Neural cell (in vitro differentiated cells): ENCODE measurements at regions not wholly inside any gene's neighbourhood (a gene's known extent, or its start where the extent isn't known, plus 50 kb on each side); places are given as distances from the start of the nearest gene placed in this dataset.

Source experiments
- CTCF ChIP-seq: fragments of 450-650 bp; IDR thresholded peaks from 2 replicates; pipeline ENCODE4 v1.5.1; 2014; ENCODE audit warnings: antibody characterized with exemption, mild to moderate bottlenecking, moderate library complexity; ENCODE audit not compliant: poor library complexity, severe bottlenecking
- EP300 ChIP-seq: fragments of 450-650 bp; conservative IDR thresholded peaks from 2 replicates; pipeline ENCODE4 v1.6.1; 2014; ENCODE audit warnings: antibody characterized with exemption, mild to moderate bottlenecking, moderate library complexity; ENCODE audit not compliant: poor library complexity, severe bottlenecking
- EZH2 ChIP-seq: fragments of 200-600, 300-800 bp; shearing (Covaris generic), sonication (generic); IDR thresholded peaks from 2 replicates; pipeline ENCODE4 v1.6.1; 2014; ENCODE audit warnings: antibody characterized with exemption, low read length, borderline replicate concordance, mild to moderate bottlenecking; ENCODE audit not compliant: insufficient read depth, poor library complexity, severe bottlenecking
- POLR2AphosphoS5 ChIP-seq: IDR thresholded peaks from 2 replicates; pipeline ENCODE4 v1.6.1; 2012

DNA sequence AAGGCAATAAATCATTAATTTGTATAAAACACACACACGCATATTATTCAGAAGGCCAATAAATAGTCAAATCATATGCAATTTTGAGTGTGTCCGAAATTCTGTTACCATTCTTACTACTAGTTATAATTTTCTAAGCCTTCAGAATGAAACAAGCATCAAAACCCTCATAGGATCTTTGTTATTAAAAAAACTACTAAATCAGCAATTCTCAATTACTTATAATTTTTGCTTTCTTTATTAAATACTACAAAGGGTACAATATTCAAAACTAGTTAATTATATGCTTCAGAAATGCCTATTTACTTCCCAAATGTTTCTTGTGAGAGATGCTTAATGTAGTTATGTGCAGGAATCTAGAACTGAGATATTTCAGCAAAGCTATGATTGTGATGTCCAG is 413.1 kb upstream of the KIF2B start:
- no peak for TF ChIP-seq EP300
- TF ChIP-seq EZH2 = no peak
- TF ChIP-seq CTCF = no peak
- TF ChIP-seq POLR2AphosphoS5 = no peak
